Endothelial cell of umbilical vein (primary cell): ENCODE measurements at regions not wholly inside any gene's neighbourhood (a gene's known extent, or its start where the extent isn't known, plus 50 kb on each side); places are given as distances from the start of the nearest gene placed in this dataset.

ENCODE experiments used
- EZH2 ChIP-seq: IDR thresholded peaks from 2 replicates; pipeline ENCODE4 v1.6.1; 2012; ENCODE audit warnings: borderline replicate concordance, low read depth, mild to moderate bottlenecking, moderate library complexity, low read length, inconsistent platforms; ENCODE audit not compliant: severe bottlenecking
- JUN ChIP-seq: IDR thresholded peaks from 2 replicates; pipeline ENCODE4 v1.6.1; 2011; ENCODE audit warnings: borderline replicate concordance, low read depth; ENCODE audit not compliant: insufficient read length, insufficient read depth
- MAX ChIP-seq: IDR thresholded peaks from 2 replicates; pipeline ENCODE4 v1.6.1; 2011; ENCODE audit not compliant: insufficient read depth, insufficient read length
- POLR2A ChIP-seq: IDR thresholded peaks from 2 replicates; pipeline ENCODE4 v1.6.1; 2012; ENCODE audit warnings: low read depth, mild to moderate bottlenecking, control low read depth, low read length
- POLR2AphosphoS5 ChIP-seq: IDR thresholded peaks from 2 replicates; pipeline ENCODE4 v1.6.1; 2012; ENCODE audit warnings: low read depth, mild to moderate bottlenecking, control low read depth, low read length, moderate library complexity; ENCODE audit not compliant: insufficient read depth

GRCh38 chr4:123671636-123672404 lies 275.2 kb downstream of the SPRY1 start:
- no peak for TF ChIP-seq JUN
- TF ChIP-seq MAX, result no peak
- TF ChIP-seq EZH2, result no peak
- TF ChIP-seq POLR2A, result no peak
- TF ChIP-seq POLR2AphosphoS5, result no peak
